ENCODE measurements at regions not wholly inside any gene's neighbourhood (a gene's known extent, or its start where the extent isn't known, plus 50 kb on each side); places are given as distances from the start of the nearest gene placed in this dataset.
"Not testable (repeated sequence)": the region's sequence is repeated elsewhere in the genome, so short reads cannot be mapped to it uniquely, and the experiment has no call there.

DNA sequence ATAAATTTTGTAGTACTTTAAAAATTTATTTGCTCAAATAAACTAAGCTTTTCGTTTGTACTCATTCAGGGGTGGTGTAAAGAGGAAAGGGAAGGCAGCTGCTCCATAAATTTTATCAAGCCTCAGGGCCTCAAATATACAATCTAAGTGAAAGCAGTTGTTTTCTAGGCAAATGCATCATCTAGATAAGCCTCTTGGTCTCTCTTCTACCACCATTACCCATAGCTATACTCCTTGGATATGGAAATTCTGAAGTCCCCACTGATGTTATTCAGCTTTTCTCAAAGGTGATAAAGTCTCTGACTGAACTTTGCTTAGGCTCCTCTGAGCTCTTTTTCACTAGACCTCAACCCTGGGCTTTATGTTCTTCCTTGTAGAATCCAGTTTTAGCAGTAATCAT is 1313.1 kb downstream of the JRKL start:
- no peaks in the 10 kb centered on the region for H3K27me3 Mint-ChIP-seq
- intact Hi-C loops (cut with micrococcal nuclease): no loop called here
- no peak overlapping the region for H3K4me3 Mint-ChIP-seq
- CTCF ChIA-PET: no interaction called here
- DNase-seq (no peak), ATAC-seq (no peak)
- no peaks in the 10 kb centered on the region for H3K9me3 Mint-ChIP-seq
- no peak overlapping the region for H3K27ac Mint-ChIP-seq
- no peak for TF ChIP-seq CTCF (IDR thresholded peaks at IDR 0.05)
- POLR2A ChIA-PET: no interaction called here
- no peaks in the 10 kb centered on the region for H3K4me1 Mint-ChIP-seq (ENCODE audit: low read depth)
- H3K36me3 Mint-ChIP-seq (ENCODE audit: low read depth): no peaks in the 10 kb centered on the region

DNA sequence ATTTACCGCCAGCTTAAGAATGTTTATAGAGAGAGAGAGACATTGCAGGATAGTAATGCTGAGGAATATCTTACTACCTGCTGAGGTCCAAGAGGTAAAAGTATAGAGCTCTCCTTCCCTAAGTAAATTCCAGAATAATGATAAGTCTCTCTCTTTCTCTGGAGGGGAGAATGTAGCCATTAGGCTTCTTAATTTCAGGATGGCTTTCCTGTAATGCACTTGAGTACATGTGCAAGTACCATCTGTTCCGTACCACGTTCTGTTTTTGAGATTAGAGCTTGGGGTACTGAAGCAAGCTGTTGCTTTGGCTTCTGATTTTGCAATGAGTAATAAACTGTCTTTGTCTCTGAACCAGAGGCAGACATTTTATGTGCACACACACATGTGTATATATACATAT is 1314.0 kb downstream of the JRKL start:
- no peaks in the 10 kb centered on the region for H3K4me1 Mint-ChIP-seq (ENCODE audit: low read depth)
- POLR2A ChIA-PET: no interaction called here
- intact Hi-C loops (cut with micrococcal nuclease): no loop called here

GRCh38 chr11:97705441-97705840 is 1315.3 kb upstream of the CNTN5 start:
- intact Hi-C loops (cut with micrococcal nuclease); ATAC-seq; CTCF ChIA-PET; H3K9me3 Mint-ChIP-seq; H3K4me1 Mint-ChIP-seq (ENCODE audit: low read depth); H3K27me3 Mint-ChIP-seq; H3K36me3 Mint-ChIP-seq (ENCODE audit: low read depth); DNase-seq; H3K4me3 Mint-ChIP-seq; POLR2A ChIA-PET; H3K27ac Mint-ChIP-seq: not testable (repeated sequence)

More for the DNA sequence above, 1314.0 kb downstream of the JRKL start:
- no peak for DNase-seq
- H3K27ac Mint-ChIP-seq: no peak overlapping the region
- no peak for ATAC-seq
- H3K36me3 Mint-ChIP-seq (ENCODE audit: low read depth): no peaks in the 10 kb centered on the region
- CTCF ChIA-PET: no interaction called here
- no peaks in the 10 kb centered on the region for H3K27me3 Mint-ChIP-seq
- H3K9me3 Mint-ChIP-seq: no peaks in the 10 kb centered on the region
- TF ChIP-seq CTCF (IDR thresholded peaks at IDR 0.05): no peak
- no peak overlapping the region for H3K4me3 Mint-ChIP-seq

GRCh38 chr11:97717922-97718321 is 1302.8 kb upstream of the CNTN5 start:
- POLR2A ChIA-PET: no interaction called here
- CTCF ChIA-PET: no interaction called here
- no peak for TF ChIP-seq CTCF (IDR thresholded peaks at IDR 0.05)
- no peak overlapping the region for H3K27ac Mint-ChIP-seq
- no peaks in the 10 kb centered on the region for H3K4me1 Mint-ChIP-seq (ENCODE audit: low read depth)
- ATAC-seq (no peak), DNase-seq (no peak)
- H3K27me3 Mint-ChIP-seq: no peaks in the 10 kb centered on the region
- H3K36me3 Mint-ChIP-seq (ENCODE audit: low read depth): no peaks in the 10 kb centered on the region
- intact Hi-C loops (cut with micrococcal nuclease): no loop called here
- no peak overlapping the region for H3K4me3 Mint-ChIP-seq
- H3K9me3 Mint-ChIP-seq: no peaks in the 10 kb centered on the region

DNA sequence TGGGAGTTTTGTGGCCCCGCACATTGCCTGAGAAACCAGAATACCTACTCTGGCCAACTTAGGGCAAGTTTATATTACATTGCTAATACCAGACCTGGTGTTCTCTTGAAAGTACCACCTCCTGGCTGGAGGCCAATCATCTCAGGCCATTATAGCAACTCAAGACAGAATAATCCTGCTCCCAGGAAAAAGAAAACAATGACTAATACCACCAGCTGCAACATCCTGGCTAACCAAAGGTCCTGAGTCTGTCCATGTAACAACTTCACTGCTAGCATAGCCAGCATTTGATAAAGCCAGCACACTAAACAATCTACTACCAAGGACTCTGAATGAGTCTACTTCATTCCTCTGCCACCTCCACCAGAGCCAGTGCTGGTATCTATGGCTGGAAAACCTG is 1298.7 kb upstream of the CNTN5 start:
- peaks cover 8% of the 10 kb centered on the region for H3K9me3 Mint-ChIP-seq
- intact Hi-C loops (cut with micrococcal nuclease): no loop called here
- no peak overlapping the region for H3K4me3 Mint-ChIP-seq
- no peaks in the 10 kb centered on the region for H3K4me1 Mint-ChIP-seq (ENCODE audit: low read depth)
- no peak overlapping the region for H3K27ac Mint-ChIP-seq
- DNase-seq (no peak), ATAC-seq (no peak)
- H3K27me3 Mint-ChIP-seq: no peaks in the 10 kb centered on the region
- ChIA-PET CTCF (no interaction called here), POLR2A (no interaction called here)
- no peak for TF ChIP-seq CTCF (IDR thresholded peaks at IDR 0.05)
- no peaks in the 10 kb centered on the region for H3K36me3 Mint-ChIP-seq (ENCODE audit: low read depth)

GRCh38 chr11:97722721-97723120 is 1298.0 kb upstream of the CNTN5 start:
- Mint-ChIP-seq H3K9me3 (peaks cover 8% of the 10 kb centered on the region), H3K4me3 (no peak overlapping the region), H3K27ac (no peak overlapping the region), H3K36me3 (ENCODE audit: low read depth) (no peaks in the 10 kb centered on the region), H3K4me1 (ENCODE audit: low read depth) (no peaks in the 10 kb centered on the region), H3K27me3 (no peaks in the 10 kb centered on the region)
- intact Hi-C loops (cut with micrococcal nuclease): no loop called here
- ATAC-seq (no peak), DNase-seq (no peak)
- no peak for TF ChIP-seq CTCF (IDR thresholded peaks at IDR 0.05)
- POLR2A ChIA-PET: no interaction called here
- CTCF ChIA-PET: no interaction called here
